ENCODE measurements at regions not wholly inside any gene's neighbourhood (a gene's known extent, or its start where the extent isn't known, plus 50 kb on each side); places are given as distances from the start of the nearest gene placed in this dataset.

GRCh38 chr14:95396221-95396620 is 76.5 kb upstream of the CLMN start:
- POLR2A ChIA-PET, result no interaction called here
- H2AFZ ChIP-seq (ENCODE audit: low read depth, low read length, poor library complexity, severe bottlenecking), result no peak overlapping the region
- intact Hi-C loops (cut with micrococcal nuclease), result no loop called here

More at GRCh38 chr14:95396221-95396620, 76.5 kb upstream of the CLMN start:
- no peak overlapping the region for H3K9ac ChIP-seq (ENCODE audit: low read length)
- H3K9me2 ChIP-seq (ENCODE audit: insufficient read depth), result no peaks in the 10 kb centered on the region
- H3K4me2 ChIP-seq (ENCODE audit: low read length), result no peak overlapping the region
- ATAC-seq, result no peak
- ChIA-PET CTCF (no interaction called here), RAD21 (ENCODE audit: low non-redundant PET in 1 of 2, low total read pairs in 2 of 2, uncharacterized antibody in 2 of 2, unreplicated experiment in 2 of 2) (no interaction called here)
- H3K27ac ChIP-seq (ENCODE audit: low read depth, low read length), result no peak overlapping the region
- DNase-seq (ENCODE audit: low read depth, low spot score), result no peak
- H3K9me3 ChIP-seq (ENCODE audit: control insufficient read depth in 1 of 2, insufficient read depth in 1 of 2, low read depth in 1 of 2, low read length in 2 of 2), result peaks cover 0 to 4% of the 10 kb centered on the region in 2 experiments; a peak in 1 of 4 replicates
- no TSS peak for BruUV-seq (replicated peaks)
- H4K20me1 ChIP-seq (ENCODE audit: insufficient read depth), result no peaks in the 10 kb centered on the region
- H3K27me3 ChIP-seq (ENCODE audit: insufficient read depth, low read length), result peaks cover 5% of the 10 kb centered on the region; the same call in 1 of the 2 replicates
- H3K36me3 ChIP-seq (ENCODE audit: control insufficient read depth in 1 of 2, insufficient read depth in 2 of 2, low read length in 2 of 2), result no peaks in the 10 kb centered on the region
- no peak overlapping the region for H3K4me3 ChIP-seq (replicated peaks in 1 of 2; ENCODE audit: low read depth in 1 of 2, low read length in 2 of 2)
- TF ChIP-seq ZNF274 (IDR thresholded peaks at IDR 0.05; ENCODE audit: low read depth, low read length) (no peak), ELF1 (IDR thresholded peaks at IDR 0.05; ENCODE audit: borderline replicate concordance, low read depth) (no peak), RAD21 (IDR thresholded peaks at IDR 0.05; ENCODE audit: low read depth) (no peak), POLR2AphosphoS5 (IDR thresholded peaks at IDR 0.05; ENCODE audit: low read depth, low read length) (no peak), SIN3A (IDR thresholded peaks at IDR 0.05; ENCODE audit: low read depth) (no peak), YY1 (IDR thresholded peaks at IDR 0.05; ENCODE audit: extremely low read depth, insufficient replicate concordance, low read depth, low read length) (no peak), EGR1 (IDR thresholded peaks at IDR 0.05; ENCODE audit: low read depth) (no peak), POLR2A (IDR thresholded peaks at IDR 0.05; ENCODE audit: borderline replicate concordance, extremely low read depth, insufficient read depth, insufficient read length) (no peak), FOSL1 (IDR thresholded peaks at IDR 0.05; ENCODE audit: low read depth) (no peak), SP1 (IDR thresholded peaks at IDR 0.05; ENCODE audit: low read depth) (no peak), TCF7L2 (IDR thresholded peaks at IDR 0.05; ENCODE audit: borderline replicate concordance, extremely low read depth, insufficient read depth, insufficient read length) (no peak), CTCF (IDR thresholded peaks at IDR 0.05 in 2 of 3, conservative IDR thresholded peaks at IDR 0.05 in 1 of 3; ENCODE audit: borderline replicate concordance in 1 of 3, insufficient read depth in 1 of 3, low read depth in 2 of 3, low read length in 2 of 3) (no peak), SRF (IDR thresholded peaks at IDR 0.05; ENCODE audit: low read depth) (no peak), JUND (IDR thresholded peaks at IDR 0.05) (no peak)
- TF ChIP-seq, protein P1, sequence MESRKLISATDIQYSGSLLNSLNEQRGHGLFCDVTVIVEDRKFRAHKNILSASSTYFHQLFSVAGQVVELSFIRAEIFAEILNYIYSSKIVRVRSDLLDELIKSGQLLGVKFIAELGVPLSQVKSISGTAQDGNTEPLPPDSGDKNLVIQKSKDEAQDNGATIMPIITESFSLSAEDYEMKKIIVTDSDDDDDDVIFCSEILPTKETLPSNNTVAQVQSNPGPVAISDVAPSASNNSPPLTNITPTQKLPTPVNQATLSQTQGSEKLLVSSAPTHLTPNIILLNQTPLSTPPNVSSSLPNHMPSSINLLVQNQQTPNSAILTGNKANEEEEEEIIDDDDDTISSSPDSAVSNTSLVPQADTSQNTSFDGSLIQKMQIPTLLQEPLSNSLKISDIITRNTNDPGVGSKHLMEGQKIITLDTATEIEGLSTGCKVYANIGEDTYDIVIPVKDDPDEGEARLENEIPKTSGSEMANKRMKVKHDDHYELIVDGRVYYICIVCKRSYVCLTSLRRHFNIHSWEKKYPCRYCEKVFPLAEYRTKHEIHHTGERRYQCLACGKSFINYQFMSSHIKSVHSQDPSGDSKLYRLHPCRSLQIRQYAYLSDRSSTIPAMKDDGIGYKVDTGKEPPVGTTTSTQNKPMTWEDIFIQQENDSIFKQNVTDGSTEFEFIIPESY (IDR thresholded peaks at IDR 0.05; ENCODE audit: extremely low read depth, insufficient replicate concordance, low read length), result no peak
- TF ChIP-seq, protein P2, sequence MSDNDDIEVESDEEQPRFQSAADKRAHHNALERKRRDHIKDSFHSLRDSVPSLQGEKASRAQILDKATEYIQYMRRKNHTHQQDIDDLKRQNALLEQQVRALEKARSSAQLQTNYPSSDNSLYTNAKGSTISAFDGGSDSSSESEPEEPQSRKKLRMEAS (IDR thresholded peaks at IDR 0.05), result no peak
- H3K79me2 ChIP-seq (ENCODE audit: insufficient read depth, low read length), result no peaks in the 10 kb centered on the region
- no peaks in the 10 kb centered on the region for H3K4me1 ChIP-seq (ENCODE audit: control insufficient read depth in 1 of 2, insufficient read depth in 2 of 2, low read length in 2 of 2)

All from HCT116 (cell line).